GM10266 (cell line): ENCODE measurements at regions not wholly inside any gene's neighbourhood (a gene's known extent, or its start where the extent isn't known, plus 50 kb on each side); places are given as distances from the start of the nearest gene placed in this dataset.

Source experiments
- DNase-seq: peaks from one replicate; pipeline ENCODE4 v3.0.0; 2012; ENCODE audit errors: extremely low spot score
- CTCF ChIP-seq: IDR thresholded peaks from 2 replicates; pipeline ENCODE4 v1.5.1; 2012; ENCODE audit warnings: mild to moderate bottlenecking, low read depth; ENCODE audit not compliant: control insufficient read depth, insufficient read depth; ENCODE audit errors: missing control alignments

- no peak for DNase-seq
- no peak for TF ChIP-seq CTCF
Measured at GRCh38 chr12:93111773-93112172, 182.7 kb upstream of the EEA1 start.

- DNase-seq = no peak
- TF ChIP-seq CTCF = no peak
Measured at GRCh38 chr12:93113317-93114006, 184.4 kb upstream of the EEA1 start.

- TF ChIP-seq CTCF = no peak
- DNase-seq = no peak
Measured at GRCh38 chr12:93115198-93115601, 186.1 kb upstream of the EEA1 start.

GRCh38 chr12:93115646-93116045 lies 186.6 kb upstream of the EEA1 start:
- TF ChIP-seq CTCF = no peak

DNA sequence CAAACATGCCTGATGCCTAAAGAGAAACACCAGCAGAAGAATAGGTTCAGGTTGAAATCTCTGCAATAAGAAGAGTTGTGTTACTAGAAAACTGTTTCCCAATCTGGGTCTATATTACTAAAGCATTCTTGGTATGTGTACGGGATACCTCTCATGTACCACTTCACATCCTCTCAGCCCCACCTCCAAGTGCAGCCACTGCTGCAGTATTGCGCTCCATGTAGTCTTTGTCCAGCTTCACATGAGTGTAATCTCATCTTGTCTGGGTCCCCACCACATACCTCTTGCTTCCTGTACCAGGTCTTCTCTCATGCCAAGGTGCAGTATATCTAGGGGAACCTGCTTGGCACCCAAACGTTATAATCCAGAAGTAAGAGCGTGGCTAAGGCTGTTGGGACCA lies 187.5 kb upstream of the EEA1 start:
- no peak for TF ChIP-seq CTCF
- no peak for DNase-seq

More at GRCh38 chr12:93115646-93116045, 186.6 kb upstream of the EEA1 start:
- DNase-seq = no peak

GRCh38 chr12:93121729-93122488 lies 192.8 kb upstream of the EEA1 start:
- no peak for DNase-seq
- no peak for TF ChIP-seq CTCF

DNA sequence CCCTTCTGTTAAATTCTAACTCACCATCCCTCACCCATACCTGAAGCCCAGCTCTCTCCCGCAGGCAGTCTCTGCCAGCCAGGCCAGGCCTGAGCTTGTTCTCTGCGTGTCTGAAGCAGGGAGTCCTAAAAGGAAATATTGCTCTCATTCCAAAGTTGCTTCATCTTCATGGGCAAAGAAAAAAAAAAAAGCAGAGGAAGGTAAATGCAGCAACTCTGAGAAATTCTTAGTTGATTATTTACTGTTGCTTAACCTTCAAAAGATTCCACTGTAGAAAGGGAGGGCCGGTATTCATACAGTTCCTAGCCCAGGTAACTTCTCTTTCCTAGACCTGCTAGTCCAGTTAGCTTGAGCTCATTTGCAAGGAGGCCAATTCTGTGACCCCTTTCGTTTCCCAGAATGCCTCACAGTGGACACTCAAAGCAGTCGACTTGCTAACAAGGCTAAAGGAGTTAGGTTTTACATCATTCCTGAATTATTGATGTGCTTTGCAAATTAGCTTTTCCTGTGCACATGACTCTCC lies 193.5 kb upstream of the EEA1 start:
- DNase-seq = no peak
- TF ChIP-seq CTCF = no peak
